Small intestine (tissue), 7 donors: ENCODE measurements at regions not wholly inside any gene's neighbourhood (a gene's known extent, or its start where the extent isn't known, plus 50 kb on each side); places are given as distances from the start of the nearest gene placed in this dataset.
A peak's percentile ranks its signal among the peaks of the same experiment; 100 is the strongest.

Experiments
- DNase-seq, 2 donors: peaks; one replicate each; pipeline versions ENCODE4 v3.0.0 to v3.0.0-alpha.2; 2013
- FAIRE-seq: peaks from 2 replicates; lab custom pipeline; 2012; peaks lifted over from hg19 to GRCh38; lab: Jason Lieb, UNC
- H3K27ac ChIP-seq, 3 donors: one replicate each; pipeline ENCODE4 v1.5.1; 2013; ENCODE audit warnings: low read length in 2 of 3, mild to moderate bottlenecking in 2 of 3, control low read depth in 1 of 3, inconsistent platforms in 1 of 3, low read depth in 1 of 3, moderate library complexity in 1 of 3
- H3K27me3 ChIP-seq, 3 donors: one replicate each; pipeline ENCODE4 v1.6.1; 2013; ENCODE audit warnings: low read length in 3 of 3, inconsistent platforms in 1 of 3; ENCODE audit not compliant: control insufficient read depth in 3 of 3, insufficient read depth in 3 of 3
- H3K36me3 ChIP-seq, 3 donors: one replicate each; pipeline ENCODE4 v1.6.1; 2013; ENCODE audit warnings: low read length in 3 of 3, inconsistent platforms in 1 of 3, low read depth in 1 of 3, mild to moderate bottlenecking in 1 of 3, moderate library complexity in 1 of 3; ENCODE audit not compliant: control insufficient read depth in 3 of 3, insufficient read depth in 2 of 3
- H3K4me1 ChIP-seq, 3 donors: one replicate each; pipeline ENCODE4 v1.6.1; 2013; ENCODE audit warnings: low read length in 2 of 3, inconsistent platforms in 1 of 3, low read depth in 1 of 3, mild to moderate bottlenecking in 1 of 3, moderate library complexity in 1 of 3; ENCODE audit not compliant: control insufficient read depth in 3 of 3, insufficient read depth in 2 of 3
- H3K4me3 ChIP-seq, 3 donors: one replicate each; pipeline ENCODE4 v1.5.1; 2013; ENCODE audit warnings: low read length in 3 of 3, control low read depth in 1 of 3, inconsistent platforms in 1 of 3, low read depth in 1 of 3, mild to moderate bottlenecking in 1 of 3, moderate library complexity in 1 of 3
- H3K9me3 ChIP-seq, 2 donors: one replicate each; pipeline ENCODE4 v1.6.1; 2013; ENCODE audit warnings: low read depth in 1 of 2, low read length in 1 of 2; ENCODE audit not compliant: control insufficient read depth in 2 of 2, insufficient read depth in 1 of 2
- WGBS, 3 donors: extraction: QIAGEN DNeasy Blood & Tissue Kit; methylation state at CpG; one replicate each; pipeline ENCODE4 v1.1.7; 2013; 5-methylcytosine and 5-hydroxymethylcytosine counted together
- donor health status: healthy with polysubstance abuse.
- donor health status: control.
- donor health status: control.
- donor health status: Bipolar disorder and iron deficiency.
- donor health status: healthy.

- Histone ChIP-seq H3K4me1 (no peaks in the 10 kb centered on the region), H3K36me3 (no peaks in the 10 kb centered on the region), H3K27me3 (peaks cover 0 to 5% (median 1%) of the 10 kb centered on the region in 3 donors), H3K4me3 (no peak overlapping the region), H3K9me3 (peaks cover 0 to 11% of the 10 kb centered on the region in 2 donors), H3K27ac (no peak overlapping the region)
- no peak for DNase-seq
- 67 to 71% (median 69%) methylated on average over 9 of the region's 9 CpGs for WGBS, 3 donors
- no peak for FAIRE-seq
Observed at GRCh38 chr17:74087002-74087585, 116.4 kb upstream of the RPL38 start.

GRCh38 chr17:74088285-74088933 is 115.1 kb upstream of the RPL38 start:
- H3K9me3 ChIP-seq, result peaks cover 0 to 19% of the 10 kb centered on the region in 2 donors
- no peak overlapping the region for H3K27ac ChIP-seq
- H3K27me3 ChIP-seq, result peaks cover 0 to 1% (median 0%) of the 10 kb centered on the region in 3 donors
- no peak for DNase-seq
- no peaks in the 10 kb centered on the region for H3K36me3 ChIP-seq
- no peak for FAIRE-seq
- 83 to 89% (median 84%) methylated on average over 6 of the region's 6 CpGs for WGBS, 3 donors
- no peak overlapping the region for H3K4me3 ChIP-seq
- H3K4me1 ChIP-seq, result no peaks in the 10 kb centered on the region

- peaks cover 0 to 19% of the 10 kb centered on the region in 2 donors for H3K9me3 ChIP-seq
- no peak overlapping the region for H3K27ac ChIP-seq
- FAIRE-seq (no peak), DNase-seq (no peak)
- no peaks in the 10 kb centered on the region for H3K36me3 ChIP-seq
- H3K27me3 ChIP-seq, result peaks cover 0 to 1% (median 0%) of the 10 kb centered on the region in 3 donors
- 49 to 67% (median 55%) methylated on average over 5 of the region's 5 CpGs for WGBS, 3 donors
- H3K4me1 ChIP-seq, result no peaks in the 10 kb centered on the region
- H3K4me3 ChIP-seq, result no peak overlapping the region
Observed at GRCh38 chr17:74088934-74089329, 114.5 kb upstream of the RPL38 start.

- Histone ChIP-seq H3K4me3 (no peak overlapping the region), H3K9me3 (peaks cover 0 to 19% of the 10 kb centered on the region in 2 donors), H3K4me1 (no peaks in the 10 kb centered on the region), H3K27me3 (peaks cover 0 to 1% (median 0%) of the 10 kb centered on the region in 3 donors), H3K36me3 (no peaks in the 10 kb centered on the region), H3K27ac (no peak overlapping the region)
- FAIRE-seq (no peak), DNase-seq (no peak)
- 9 to 50% (median 24%) methylated on average over 3 of the region's 3 CpGs for WGBS, 3 donors
Observed at GRCh38 chr17:74089380-74089779, 114.1 kb upstream of the RPL38 start.

GRCh38 chr17:74089869-74090464 is 113.5 kb upstream of the RPL38 start:
- H3K36me3 ChIP-seq, result no peaks in the 10 kb centered on the region
- H3K27me3 ChIP-seq, result peaks cover 0 to 1% (median 0%) of the 10 kb centered on the region in 3 donors
- no peaks in the 10 kb centered on the region for H3K4me1 ChIP-seq
- FAIRE-seq, result no peak
- WGBS, 3 donors, result 32 to 58% (median 51%) methylated on average over 4 of the region's 4 CpGs
- H3K4me3 ChIP-seq, result no peak overlapping the region
- peak; percentile 22 to 66 for DNase-seq
- H3K27ac ChIP-seq, result no peak overlapping the region
- peaks cover 0 to 19% of the 10 kb centered on the region in 2 donors for H3K9me3 ChIP-seq

- H3K27ac ChIP-seq, result no peak overlapping the region
- H3K27me3 ChIP-seq, result peaks cover 0 to 7% (median 0%) of the 10 kb centered on the region in 3 donors
- no peak for DNase-seq
- peaks cover 0 to 15% of the 10 kb centered on the region in 2 donors for H3K9me3 ChIP-seq
- no peaks in the 10 kb centered on the region for H3K4me1 ChIP-seq
- H3K4me3 ChIP-seq, result no peak overlapping the region
- no peak for FAIRE-seq
- H3K36me3 ChIP-seq, result no peaks in the 10 kb centered on the region
Observed at GRCh38 chr17:74094651-74095050, 108.8 kb upstream of the RPL38 start.

- no peaks in the 10 kb centered on the region for H3K36me3 ChIP-seq
- 54 to 55% (median 54%) methylated on average over 5 of the region's 5 CpGs for WGBS, 3 donors
- no peak overlapping the region for H3K4me3 ChIP-seq
- FAIRE-seq, result no peak
- no peak for DNase-seq
- H3K27ac ChIP-seq, result no peak overlapping the region
- H3K9me3 ChIP-seq, result peaks cover 0 to 8% of the 10 kb centered on the region in 2 donors
- H3K4me1 ChIP-seq, result no peaks in the 10 kb centered on the region
- peaks cover 0 to 5% (median 0%) of the 10 kb centered on the region in 3 donors for H3K27me3 ChIP-seq
Observed at GRCh38 chr17:74096456-74096855, 107.0 kb upstream of the RPL38 start.

GRCh38 chr17:74097450-74098135 is 105.9 kb upstream of the RPL38 start:
- WGBS, 3 donors, result 62 to 72% (median 66%) methylated on average over 14 of the region's 14 CpGs
- Histone ChIP-seq H3K4me1 (no peaks in the 10 kb centered on the region), H3K27ac (no peak overlapping the region), H3K36me3 (no peaks in the 10 kb centered on the region), H3K9me3 (peaks cover 0 to 6% of the 10 kb centered on the region in 2 donors), H3K27me3 (peaks cover 0 to 8% (median 0%) of the 10 kb centered on the region in 3 donors), H3K4me3 (no peak overlapping the region)
- no peak for DNase-seq
- FAIRE-seq, result no peak
